HTR-8/SVneo (cell line): ENCODE measurements at regions not wholly inside any gene's neighbourhood (a gene's known extent, or its start where the extent isn't known, plus 50 kb on each side); places are given as distances from the start of the nearest gene placed in this dataset.
"Not testable (repeated sequence)": the region's sequence is repeated elsewhere in the genome, so short reads cannot be mapped to it uniquely, and the experiment has no call there.

Experiments used
- DNase-seq: peaks from one replicate; pipeline ENCODE4 v3.0.0; 2011; ENCODE audit warnings: low spot score, mixed read lengths; ENCODE audit not compliant: insufficient read length
- FAIRE-seq: peaks from 2 replicates; lab custom pipeline; 2011; peaks lifted over from hg19 to GRCh38; lab: Jason Lieb, UNC

DNA sequence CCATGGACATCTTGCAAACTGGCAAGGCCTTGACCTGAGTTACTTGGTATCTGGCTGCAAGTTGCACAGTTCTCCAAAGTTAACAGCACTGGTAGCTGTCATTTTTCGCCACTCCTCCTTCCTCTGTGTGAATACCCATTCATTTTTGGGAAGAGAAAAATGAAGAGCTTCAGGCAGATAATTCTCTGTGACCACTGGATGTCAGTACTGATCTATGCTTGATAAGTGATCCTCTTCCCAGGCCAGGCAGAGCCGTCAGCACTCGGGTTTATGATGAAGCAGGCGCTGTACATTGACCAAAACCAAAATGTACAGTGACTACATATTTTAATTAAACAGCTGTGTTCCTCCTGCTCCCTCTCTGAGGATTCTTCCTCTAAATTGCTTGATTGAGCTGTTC, 55.9 kb upstream of the PDZD8 start:
- DNase-seq (peak; percentile 20), FAIRE-seq (no peak)

DNA sequence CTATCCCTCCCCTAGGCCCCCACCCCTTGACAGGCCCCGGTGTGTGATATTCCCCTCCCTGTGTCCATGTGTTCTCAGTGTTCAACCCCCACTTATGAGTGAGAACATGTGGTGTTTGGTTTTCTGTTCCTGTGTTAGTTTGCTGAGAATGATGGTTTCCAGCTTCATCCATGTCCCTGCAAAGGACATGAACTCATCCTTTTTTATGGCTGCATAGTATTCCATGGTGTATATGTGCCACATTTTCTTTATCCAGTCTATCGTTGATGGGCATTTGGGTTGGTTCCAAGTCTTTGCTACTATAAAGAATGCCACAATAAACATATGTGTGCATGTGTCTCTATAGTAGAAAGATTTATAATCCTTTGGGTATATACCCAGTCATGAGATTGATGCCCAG, 55.3 kb upstream of the PDZD8 start:
- DNase-seq, FAIRE-seq: not testable (repeated sequence)

DNA sequence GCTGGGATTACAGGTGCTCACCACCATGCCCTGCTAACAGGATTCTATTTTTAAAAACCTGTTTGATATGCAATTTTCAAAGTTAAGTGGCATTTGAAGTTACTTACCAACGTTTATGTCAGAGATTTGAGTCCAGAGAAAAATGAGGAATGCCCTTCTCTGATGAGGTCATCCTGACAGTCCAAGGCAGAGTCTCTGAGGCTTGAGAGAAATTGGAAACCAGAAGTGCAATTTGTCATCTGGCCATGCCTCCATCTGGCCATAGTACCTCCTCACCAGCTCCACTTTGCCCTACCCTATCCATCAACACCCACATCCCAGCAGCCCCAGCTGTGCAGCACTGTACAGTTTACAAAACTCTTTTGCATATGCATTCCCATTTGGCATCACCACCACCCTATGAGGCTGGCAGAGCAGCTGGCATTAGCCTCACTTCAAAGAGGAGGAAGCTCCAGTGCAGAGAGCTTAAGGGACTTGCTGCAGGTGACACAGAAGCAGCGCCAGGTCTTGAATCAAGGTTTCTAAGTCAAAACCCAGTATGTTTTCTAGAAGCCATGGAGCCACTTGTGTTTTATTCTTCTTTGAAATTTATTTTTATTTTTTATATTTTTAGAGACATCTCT, 54.5 kb upstream of the PDZD8 start:
- FAIRE-seq (no peak), DNase-seq (no peak)

DNA sequence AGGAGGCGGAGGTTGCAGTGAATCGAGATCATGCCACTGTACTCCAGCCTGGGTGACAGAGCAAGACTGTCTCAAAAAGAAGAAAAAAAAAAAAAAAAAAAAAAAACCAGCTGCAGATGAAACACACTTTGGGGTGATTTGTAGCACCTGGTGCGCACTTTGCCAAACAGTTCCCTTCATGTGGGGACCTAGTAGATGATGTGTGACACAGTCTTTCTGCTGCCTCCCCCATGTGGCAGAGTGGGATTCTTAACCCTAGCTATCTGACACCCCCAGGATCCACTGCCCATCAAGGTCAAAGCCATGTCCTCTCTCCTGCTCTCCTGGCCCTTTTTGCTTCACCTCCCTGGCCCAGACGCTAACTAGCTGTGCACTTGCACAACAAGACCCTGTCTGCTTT, 52.1 kb upstream of the PDZD8 start:
- DNase-seq (no peak), FAIRE-seq (no peak)

DNA sequence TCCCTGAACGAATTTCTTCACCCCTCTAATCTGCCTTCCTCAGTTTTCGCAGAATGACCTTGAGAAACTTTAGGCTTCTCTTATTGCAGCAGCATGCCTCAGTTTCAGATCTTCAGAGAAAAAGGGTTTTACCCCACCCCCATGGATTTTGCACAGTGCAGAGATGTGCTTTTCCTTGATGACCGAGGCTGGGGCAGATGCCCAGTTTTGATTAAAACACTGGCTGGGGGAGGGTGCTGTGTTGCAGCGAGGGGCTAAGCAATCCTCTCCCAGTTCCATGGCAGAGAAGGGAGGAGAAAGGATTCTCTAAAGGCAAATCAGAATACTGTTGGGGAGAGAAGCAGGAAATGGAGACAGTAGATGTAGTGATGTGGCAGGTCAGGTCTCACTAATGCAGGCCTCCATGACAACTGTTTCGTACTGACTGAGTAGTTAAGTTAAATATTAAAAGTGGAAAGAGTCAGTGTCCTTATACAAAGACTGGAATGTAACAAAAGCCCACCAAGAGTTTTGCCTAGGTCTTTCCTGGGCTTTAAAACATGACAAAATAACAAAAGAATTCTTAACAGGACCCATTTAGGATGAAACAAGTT, 50.8 kb upstream of the PDZD8 start:
- DNase-seq (no peak), FAIRE-seq (no peak)

DNA sequence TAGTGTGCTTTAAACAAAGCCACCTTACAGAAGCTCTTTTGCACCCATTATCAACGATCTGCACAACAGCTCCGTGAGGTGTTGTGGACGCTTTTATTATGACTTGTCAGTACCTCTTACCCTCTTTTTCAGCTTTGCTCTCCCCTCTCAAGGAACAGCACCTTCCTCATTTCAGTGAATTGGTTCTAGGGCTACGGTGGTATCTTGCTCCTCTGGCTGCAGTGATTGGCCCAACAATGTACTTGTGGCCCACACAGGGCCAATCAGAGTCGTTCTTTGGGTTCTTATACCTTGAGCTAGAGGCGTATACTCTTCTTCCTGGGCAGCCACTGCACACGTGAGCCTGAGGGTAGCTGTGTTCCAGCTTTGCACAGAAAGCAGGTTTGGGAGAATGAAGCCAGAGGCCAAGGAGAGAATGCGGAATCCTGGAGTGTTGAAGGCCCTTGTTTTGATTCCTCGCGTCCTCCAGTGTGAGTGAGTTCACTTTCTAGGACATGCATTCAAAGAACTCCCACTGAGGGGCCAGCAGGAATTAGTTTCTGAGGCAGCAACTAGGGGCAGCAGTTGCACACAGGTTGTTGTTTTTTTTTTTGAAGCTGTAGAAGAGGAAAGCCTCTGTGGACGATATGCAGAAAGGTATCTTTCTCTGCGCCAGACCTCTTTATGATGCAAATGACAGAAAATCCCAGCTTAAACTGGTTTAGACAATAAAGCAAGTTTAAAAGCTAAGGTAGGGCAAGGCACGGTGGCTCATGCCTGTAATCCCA, 49.8 kb upstream of the PDZD8 start:
- FAIRE-seq (no peak), DNase-seq (no peak)
